Loucy (cell line): ENCODE measurements at regions not wholly inside any gene's neighbourhood (a gene's known extent, or its start where the extent isn't known, plus 50 kb on each side); places are given as distances from the start of the nearest gene placed in this dataset.

Experiments
- H2AFZ ChIP-seq: fragments of 200-600 bp; sonication (generic); 2 replicates; pipeline ENCODE4 v1.6.0; 2016; ENCODE audit warnings: antibody characterized with exemption, mild to moderate bottlenecking, low read length, moderate library complexity
- H3F3A ChIP-seq: fragments of 200-600 bp; 2 replicates; pipeline ENCODE4 v1.6.0; 2016; ENCODE audit warnings: antibody characterized with exemption, low read depth, mild to moderate bottlenecking
- H3K27me3 ChIP-seq: fragments of 200-600 bp; sonication (generic); 2 replicates; pipeline ENCODE4 v1.6.1; 2014; ENCODE audit warnings: low read length, mild to moderate bottlenecking; ENCODE audit not compliant: insufficient read depth, poor library complexity, severe bottlenecking
- H3K36me3 ChIP-seq: fragments of 200-600 bp; sonication (generic); 2 replicates; pipeline ENCODE4 v1.6.1; 2016; ENCODE audit warnings: low read length; ENCODE audit not compliant: insufficient read depth
- H3K4me1 ChIP-seq: fragments of 200-600 bp; sonication (generic); 2 replicates; pipeline ENCODE4 v1.5.1; 2014; ENCODE audit warnings: low read length, mild to moderate bottlenecking; ENCODE audit not compliant: insufficient read depth, poor library complexity, severe bottlenecking
- H3K4me2 ChIP-seq: fragments of 200-600 bp; sonication (generic); 2 replicates; pipeline ENCODE4 v1.6.0; 2014; ENCODE audit warnings: antibody characterized with exemption, low read length, low read depth, mild to moderate bottlenecking; ENCODE audit not compliant: poor library complexity, severe bottlenecking
- H3K4me3 ChIP-seq: fragments of 200-600 bp; sonication (generic); 2 replicates; pipeline ENCODE4 v1.5.1; 2014; ENCODE audit warnings: low read length, mild to moderate bottlenecking, mixed read lengths; ENCODE audit not compliant: poor library complexity, severe bottlenecking
- H3K79me2 ChIP-seq: fragments of 200-600 bp; sonication (generic); 2 replicates; pipeline ENCODE4 v1.6.1; 2014; ENCODE audit warnings: low read length; ENCODE audit not compliant: insufficient read depth
- H3K9ac ChIP-seq: fragments of 200-600 bp; sonication (generic); 2 replicates; pipeline ENCODE4 v1.6.0; 2014; ENCODE audit warnings: mild to moderate bottlenecking, low read depth, low read length, moderate library complexity; ENCODE audit not compliant: poor library complexity, severe bottlenecking
- H3K9me2 ChIP-seq: fragments of 200-600 bp; sonication (generic); replicated peaks from 2 replicates; pipeline ENCODE4 v1.6.1; 2016; ENCODE audit warnings: low read depth, low read length, mixed read lengths
- H3K9me3 ChIP-seq: fragments of 200-600 bp; sonication (generic); 2 replicates; pipeline ENCODE4 v1.6.1; 2014; ENCODE audit warnings: mild to moderate bottlenecking, antibody characterized with exemption, low read length, low read depth; ENCODE audit not compliant: insufficient read depth
- H4K20me1 ChIP-seq: fragments of 200-600 bp; sonication (generic); 2 replicates; pipeline ENCODE4 v1.6.0; 2014; ENCODE audit warnings: antibody characterized with exemption, low read length, mild to moderate bottlenecking; ENCODE audit not compliant: insufficient read depth, poor library complexity, severe bottlenecking
- EZH2phosphoT487 ChIP-seq: fragments of 200-600 bp; IDR thresholded peaks from 2 replicates; pipeline ENCODE4 v1.6.1; 2018; ENCODE audit warnings: antibody characterized with exemption, mild to moderate bottlenecking, moderate library complexity, borderline replicate concordance
- TF ChIP-seq, protein P1 (sequence below): fragments of 200-600 bp; sonication (generic); conservative IDR thresholded peaks from 2 replicates; pipeline ENCODE4 v1.5.1; 2014; ENCODE audit warnings: mild to moderate bottlenecking, antibody characterized with exemption, low read length

DNA sequence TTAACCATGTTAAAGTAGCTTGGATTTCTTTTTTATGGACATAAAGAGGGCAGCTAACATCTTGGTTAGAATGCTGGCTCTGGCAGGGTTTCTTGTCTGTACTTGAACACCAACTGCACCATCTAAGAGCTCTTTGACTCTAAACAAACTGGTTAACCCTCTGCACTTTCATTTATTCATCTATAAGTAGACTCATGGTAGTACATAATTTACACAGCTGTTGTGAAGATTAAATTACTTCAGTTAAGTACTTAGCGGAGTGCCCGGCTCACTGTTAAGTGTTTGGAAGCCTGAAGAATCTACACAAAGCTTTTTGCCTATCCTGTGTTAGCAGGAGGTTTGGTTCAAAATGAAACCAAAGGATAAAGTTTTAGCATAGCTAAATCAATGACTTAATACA is 846.2 kb upstream of the API5 start:
- no peaks in the 10 kb centered on the region for H3K79me2 ChIP-seq
- no peak overlapping the region for H3K4me2 ChIP-seq
- H3K9me2 ChIP-seq, result no peaks in the 10 kb centered on the region
- H3K9me3 ChIP-seq, result no peaks in the 10 kb centered on the region
- H3K4me3 ChIP-seq, result no peak overlapping the region
- TF ChIP-seq, protein P1, sequence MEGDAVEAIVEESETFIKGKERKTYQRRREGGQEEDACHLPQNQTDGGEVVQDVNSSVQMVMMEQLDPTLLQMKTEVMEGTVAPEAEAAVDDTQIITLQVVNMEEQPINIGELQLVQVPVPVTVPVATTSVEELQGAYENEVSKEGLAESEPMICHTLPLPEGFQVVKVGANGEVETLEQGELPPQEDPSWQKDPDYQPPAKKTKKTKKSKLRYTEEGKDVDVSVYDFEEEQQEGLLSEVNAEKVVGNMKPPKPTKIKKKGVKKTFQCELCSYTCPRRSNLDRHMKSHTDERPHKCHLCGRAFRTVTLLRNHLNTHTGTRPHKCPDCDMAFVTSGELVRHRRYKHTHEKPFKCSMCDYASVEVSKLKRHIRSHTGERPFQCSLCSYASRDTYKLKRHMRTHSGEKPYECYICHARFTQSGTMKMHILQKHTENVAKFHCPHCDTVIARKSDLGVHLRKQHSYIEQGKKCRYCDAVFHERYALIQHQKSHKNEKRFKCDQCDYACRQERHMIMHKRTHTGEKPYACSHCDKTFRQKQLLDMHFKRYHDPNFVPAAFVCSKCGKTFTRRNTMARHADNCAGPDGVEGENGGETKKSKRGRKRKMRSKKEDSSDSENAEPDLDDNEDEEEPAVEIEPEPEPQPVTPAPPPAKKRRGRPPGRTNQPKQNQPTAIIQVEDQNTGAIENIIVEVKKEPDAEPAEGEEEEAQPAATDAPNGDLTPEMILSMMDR, result no peak
- TF ChIP-seq EZH2phosphoT487, result no peak
- no peaks in the 10 kb centered on the region for H4K20me1 ChIP-seq
- H3F3A ChIP-seq, result no peaks in the 10 kb centered on the region
- no peak overlapping the region for H2AFZ ChIP-seq
- no peaks in the 10 kb centered on the region for H3K4me1 ChIP-seq
- H3K36me3 ChIP-seq, result no peaks in the 10 kb centered on the region
- H3K27me3 ChIP-seq, result no peaks in the 10 kb centered on the region
- no peak overlapping the region for H3K9ac ChIP-seq

DNA sequence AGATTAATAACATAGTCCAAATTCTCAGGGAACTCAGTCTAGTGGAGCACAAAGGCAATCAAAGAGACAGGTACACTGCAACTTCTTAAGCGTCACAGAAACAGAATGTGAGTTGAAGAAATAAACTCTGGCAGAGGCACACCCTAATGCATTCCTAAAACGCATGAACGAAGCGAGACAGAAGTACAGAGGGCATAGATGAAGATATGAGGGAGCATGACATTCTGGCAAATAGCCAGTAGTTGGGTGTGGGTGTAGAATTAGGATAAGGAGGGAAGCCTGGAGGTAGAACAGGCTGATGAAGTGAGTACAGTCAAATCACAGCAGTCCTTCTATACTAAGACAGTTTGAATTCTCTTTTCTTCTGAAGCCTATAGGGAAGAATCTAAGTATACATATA is 838.7 kb upstream of the API5 start:
- Histone ChIP-seq H3K4me3 (no peak overlapping the region), H3K9me3 (no peaks in the 10 kb centered on the region), H3K36me3 (no peaks in the 10 kb centered on the region), H3K79me2 (no peaks in the 10 kb centered on the region), H4K20me1 (no peaks in the 10 kb centered on the region), H3K27me3 (no peaks in the 10 kb centered on the region), H2AFZ (no peak overlapping the region), H3K4me2 (no peak overlapping the region), H3K4me1 (no peaks in the 10 kb centered on the region), H3K9me2 (no peaks in the 10 kb centered on the region), H3F3A (no peaks in the 10 kb centered on the region), H3K9ac (no peak overlapping the region)
- TF ChIP-seq, protein P1, result no peak
- TF ChIP-seq EZH2phosphoT487, result no peak

- H3K4me3 ChIP-seq, result no peak overlapping the region
- no peaks in the 10 kb centered on the region for H3K27me3 ChIP-seq
- H4K20me1 ChIP-seq, result no peaks in the 10 kb centered on the region
- peaks cover 3% of the 10 kb centered on the region; the same call in 1 of the 2 replicates for H3K9me3 ChIP-seq
- no peaks in the 10 kb centered on the region for H3K36me3 ChIP-seq
- TF ChIP-seq, protein P1, result no peak
- no peak for TF ChIP-seq EZH2phosphoT487
- H3K4me1 ChIP-seq, result no peaks in the 10 kb centered on the region
- no peak overlapping the region for H3K4me2 ChIP-seq
- H2AFZ ChIP-seq, result no peak overlapping the region
- H3K79me2 ChIP-seq, result no peaks in the 10 kb centered on the region
- H3K9ac ChIP-seq, result no peak overlapping the region
- no peaks in the 10 kb centered on the region for H3F3A ChIP-seq
- no peaks in the 10 kb centered on the region for H3K9me2 ChIP-seq
These were observed 829.0 kb upstream of the API5 start for GRCh38 chr11:42482822-42483221.
